GM19455 (cell line): ENCODE measurements at regions not wholly inside any gene's neighbourhood (a gene's known extent, or its start where the extent isn't known, plus 50 kb on each side); places are given as distances from the start of the nearest gene placed in this dataset.
"Not testable (repeated sequence)": the region's sequence is repeated elsewhere in the genome, so short reads cannot be mapped to it uniquely, and the experiment has no call there.

ENCODE experiments used
- ATAC-seq: cut with Tn5 transposase; IDR thresholded peaks from one replicate; pipeline ENCODE4 v1.9.1; 2021; ENCODE audit not compliant: unreplicated experiment

DNA sequence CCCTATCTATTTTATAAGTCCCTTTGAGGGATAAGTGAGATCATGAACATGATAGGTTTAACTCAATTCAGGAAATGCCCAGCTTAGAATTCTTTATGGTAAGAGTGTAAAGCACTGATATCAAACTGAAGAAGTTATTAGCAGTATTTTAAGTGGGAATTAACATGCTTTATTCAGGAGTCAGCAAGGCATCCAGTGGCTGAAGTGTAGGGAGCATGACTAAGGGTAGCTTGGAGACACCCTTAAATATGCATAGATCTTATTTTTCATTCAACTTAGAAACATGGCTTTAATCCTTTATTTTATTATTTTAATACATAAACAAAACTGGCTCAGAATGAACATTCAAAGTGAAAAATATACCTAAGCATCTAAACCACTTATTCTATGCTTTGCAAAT, 158.3 kb upstream of the LPP start:
- no peak for ATAC-seq

DNA sequence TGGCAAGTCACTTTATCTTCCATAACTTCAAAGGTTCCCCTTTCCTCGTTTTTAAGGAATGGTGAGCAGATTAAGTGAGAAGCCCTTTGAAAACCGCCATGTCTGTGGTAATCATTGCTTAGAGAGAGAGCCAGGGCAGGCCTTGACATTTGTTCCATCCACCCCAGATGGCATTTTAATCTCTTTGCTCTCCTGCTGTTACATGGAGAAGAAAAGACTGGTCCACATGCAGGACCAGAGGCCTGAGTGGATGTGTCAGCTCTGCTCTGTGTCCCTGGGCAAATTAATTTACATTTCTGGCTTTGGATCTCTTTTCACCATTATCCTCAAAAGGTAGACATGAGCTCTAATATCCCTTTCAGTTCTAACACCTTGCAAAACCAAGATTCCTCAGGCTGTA, 157.3 kb upstream of the LPP start:
- ATAC-seq: no peak

DNA sequence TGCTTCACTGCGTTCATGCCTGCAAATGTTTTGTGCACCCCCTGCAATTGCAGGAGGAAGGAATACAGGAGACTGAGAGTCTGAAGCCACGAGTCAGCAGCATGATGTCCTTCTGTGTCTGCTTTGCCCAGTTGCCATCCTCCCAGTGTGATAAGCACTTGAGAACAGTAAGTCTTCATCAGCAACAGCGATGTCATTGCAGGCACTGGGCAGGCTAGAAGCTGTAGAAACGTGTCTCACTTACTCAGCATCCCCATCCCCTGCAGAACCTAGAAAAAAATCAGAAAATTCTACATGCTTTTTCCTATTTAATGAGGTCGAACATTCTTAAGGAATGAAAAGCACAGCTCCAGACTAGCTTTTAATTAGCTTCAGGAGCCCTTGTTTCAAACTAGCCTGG, 156.5 kb upstream of the LPP start:
- ATAC-seq: no peak

DNA sequence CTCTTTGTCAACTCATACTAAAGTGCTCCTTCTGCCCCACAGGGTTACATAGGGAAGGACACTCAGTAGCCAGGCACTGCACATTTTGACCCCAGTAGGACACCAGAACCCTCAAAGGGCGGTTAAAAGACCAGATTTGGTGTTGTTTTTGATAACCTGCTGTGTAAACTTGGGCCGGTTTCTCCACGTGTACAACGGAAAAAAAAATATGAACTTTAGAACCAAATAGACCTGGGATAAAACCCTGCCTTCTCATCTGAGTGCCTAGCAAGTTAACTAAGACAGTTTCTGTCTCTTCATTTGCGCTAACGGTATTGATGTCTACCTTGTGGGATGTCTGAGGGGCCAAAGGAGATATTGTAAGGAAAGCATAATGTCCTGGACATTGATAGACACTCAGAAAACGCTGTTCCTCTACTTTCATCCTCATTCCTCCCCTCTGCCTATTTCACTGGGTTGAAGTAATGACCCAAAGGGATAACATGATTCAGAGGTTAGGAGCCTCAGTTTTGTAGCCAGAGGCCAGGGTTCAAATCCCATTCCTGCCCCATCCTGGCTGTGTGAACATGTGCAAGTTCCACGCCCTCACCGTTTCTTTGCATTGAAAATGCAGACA, 155.9 kb upstream of the LPP start:
- no peak for ATAC-seq

DNA sequence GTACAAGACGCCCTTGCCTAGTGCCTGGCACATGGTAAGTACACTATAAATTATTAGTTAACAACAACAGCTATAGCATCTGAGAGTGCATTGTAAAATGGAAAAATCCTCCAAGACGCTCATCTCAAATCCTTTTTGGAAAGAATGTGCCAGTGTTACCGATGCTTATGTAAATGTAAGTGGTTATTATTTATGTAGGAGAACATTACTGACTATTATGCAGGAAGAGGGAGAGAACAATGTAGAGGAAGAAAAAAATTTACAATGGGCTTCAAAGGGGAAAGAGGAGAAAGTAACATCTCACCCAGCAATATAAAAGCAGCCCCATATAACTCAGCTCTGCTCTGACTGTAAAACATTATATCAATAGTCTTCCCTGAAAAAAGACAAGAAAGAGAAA, 155.3 kb upstream of the LPP start:
- ATAC-seq: no peak

DNA sequence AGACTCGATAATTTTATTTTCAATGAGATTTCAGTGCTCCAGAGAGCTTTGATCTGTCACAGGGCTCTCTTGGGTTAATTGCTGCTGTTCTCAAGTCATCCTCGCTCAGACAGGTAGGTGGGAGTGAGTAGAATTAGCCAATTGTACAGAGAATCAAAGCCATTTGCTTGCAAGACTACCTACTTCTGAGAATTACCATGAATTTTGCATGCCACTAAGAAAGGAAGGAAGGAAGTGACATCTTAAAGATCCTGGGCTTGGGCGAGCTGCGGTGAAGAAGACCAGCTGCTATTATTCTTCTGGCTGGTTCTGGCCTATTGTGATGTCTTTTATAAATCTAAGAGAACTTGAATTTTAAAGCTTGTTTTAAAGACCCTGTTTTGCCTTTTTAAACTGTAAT, 154.1 kb upstream of the LPP start:
- ATAC-seq: no peak

DNA sequence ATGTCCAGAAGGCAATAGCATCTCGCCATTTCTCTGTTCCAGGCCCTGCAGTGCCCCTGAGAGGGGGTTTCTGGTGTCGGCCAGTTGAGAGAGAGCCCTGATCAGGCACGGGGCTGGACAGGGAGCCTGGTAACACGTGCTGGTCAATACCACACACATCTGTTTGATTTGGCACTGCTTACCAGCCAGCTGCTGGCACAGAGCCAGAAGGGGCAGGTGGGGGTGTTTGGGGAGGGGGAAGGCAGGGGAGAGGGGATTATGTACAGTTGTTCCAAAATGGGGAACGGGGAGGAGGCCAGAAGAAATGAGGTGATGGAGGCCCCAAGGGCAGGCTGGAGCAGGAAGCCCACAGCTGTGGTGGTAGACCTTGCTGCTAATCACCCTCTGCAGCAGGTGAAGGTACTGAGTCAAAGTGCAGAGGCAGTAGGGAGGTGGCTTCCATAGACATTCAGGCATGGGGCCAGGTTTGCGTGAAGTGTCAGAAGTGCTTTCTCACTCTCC, 153.5 kb upstream of the LPP start:
- no peak for ATAC-seq

DNA sequence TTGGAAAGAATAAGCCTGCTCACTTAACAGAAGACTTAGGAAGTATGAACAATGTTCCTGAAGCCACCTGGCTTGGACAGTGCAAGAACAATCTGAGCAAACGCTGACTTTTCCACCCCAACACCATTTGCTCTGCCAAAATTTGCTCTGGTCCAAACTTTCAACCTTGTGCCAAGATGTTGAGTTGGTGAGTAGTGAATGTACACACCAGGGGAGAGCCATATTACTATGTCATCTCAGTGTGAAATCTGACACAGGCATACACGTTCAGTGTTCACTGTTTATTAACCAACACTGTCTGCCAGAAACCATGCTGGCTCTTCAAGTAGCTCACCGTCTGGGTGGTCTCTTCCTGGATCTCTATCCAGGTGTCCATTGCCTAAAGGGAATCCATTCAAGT, 152.9 kb upstream of the LPP start:
- no peak for ATAC-seq

DNA sequence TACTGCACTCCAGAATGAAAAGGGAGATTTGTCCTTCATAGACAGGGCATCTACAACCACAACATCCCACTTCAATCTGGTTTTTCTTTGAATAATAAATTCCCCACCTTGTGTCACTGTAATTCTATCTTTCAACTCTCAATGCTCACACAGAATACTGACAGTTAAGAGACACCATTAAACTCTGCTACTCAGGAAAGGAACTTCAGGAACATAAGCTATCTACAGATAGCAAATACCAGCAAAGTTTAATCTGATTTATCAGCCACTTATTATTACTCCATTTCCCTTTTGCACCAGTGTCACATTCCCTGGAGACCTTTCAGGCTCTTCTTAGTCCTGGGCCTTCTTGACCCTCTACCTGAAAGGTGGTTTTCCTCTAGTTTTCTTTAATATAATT, 152.0 kb upstream of the LPP start:
- no peak for ATAC-seq

DNA sequence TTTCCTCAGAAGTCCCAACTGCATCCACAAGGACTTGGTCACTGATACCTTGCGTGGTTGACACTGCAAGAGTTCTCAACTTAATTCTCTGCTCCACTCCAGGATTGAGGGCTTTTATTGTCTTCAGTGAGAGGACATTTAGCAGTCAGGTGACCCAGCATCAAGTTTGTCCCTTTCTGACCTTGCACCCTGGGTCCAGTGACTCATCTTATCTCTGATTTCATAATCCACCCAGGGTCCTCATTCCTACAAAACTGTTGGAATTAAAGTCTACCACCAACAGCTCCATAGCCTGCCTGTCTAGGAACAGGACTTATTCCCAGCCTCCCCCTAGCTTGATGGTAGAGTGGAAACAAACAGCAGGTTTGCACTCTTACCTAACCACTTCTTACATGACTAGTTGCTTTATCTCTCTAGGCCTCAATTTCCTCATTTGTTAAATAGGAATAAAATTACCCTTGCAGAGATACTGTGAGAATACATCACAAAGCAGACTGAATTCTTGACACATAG, 151.3 kb upstream of the LPP start:
- ATAC-seq: no peak

DNA sequence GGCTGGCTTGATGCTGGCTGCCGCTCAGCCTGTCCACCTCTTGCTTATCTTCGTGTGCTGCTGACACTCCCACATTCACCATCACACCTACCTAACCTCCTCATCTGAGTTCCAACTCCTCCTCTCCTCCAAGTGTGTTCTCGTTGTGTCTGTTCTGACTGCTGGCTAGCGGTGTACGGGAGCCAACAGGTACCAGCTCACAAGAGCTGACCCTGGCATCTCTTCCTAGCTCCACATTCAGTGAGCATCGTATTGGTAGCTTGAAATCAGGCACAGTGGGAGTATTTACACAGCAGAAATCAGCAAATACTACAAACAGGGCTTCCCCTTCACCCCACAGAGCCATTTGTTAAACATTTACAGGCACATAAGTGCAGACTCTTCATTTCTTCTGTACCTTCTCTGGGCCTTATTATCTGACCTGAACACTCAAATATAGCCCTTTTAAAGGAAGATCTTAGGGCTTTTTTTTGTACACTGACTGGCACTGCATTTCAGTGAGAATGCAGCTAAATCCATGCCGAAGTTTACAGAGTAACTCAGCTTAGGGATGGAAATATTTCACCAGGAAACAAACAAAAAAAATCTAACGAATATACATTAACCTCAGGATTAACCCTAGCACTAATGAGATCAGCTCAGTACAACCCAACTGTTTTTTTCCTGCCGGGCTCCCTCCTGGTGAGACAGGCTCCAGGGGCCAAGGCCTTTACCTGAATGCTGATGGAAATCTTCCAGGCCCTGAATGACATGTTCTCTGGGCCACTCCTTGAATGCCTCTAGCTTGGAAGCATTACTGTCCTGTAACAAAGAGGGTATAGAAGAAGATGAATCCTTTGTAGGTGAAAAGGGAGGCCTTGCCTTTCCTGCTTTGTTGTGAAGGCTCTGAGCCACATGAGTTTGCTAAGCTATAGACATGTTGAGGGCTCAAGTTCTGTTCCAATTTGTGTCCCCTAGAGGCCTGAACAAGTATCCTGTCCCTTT, 150.5 kb upstream of the LPP start:
- no peak for ATAC-seq

DNA sequence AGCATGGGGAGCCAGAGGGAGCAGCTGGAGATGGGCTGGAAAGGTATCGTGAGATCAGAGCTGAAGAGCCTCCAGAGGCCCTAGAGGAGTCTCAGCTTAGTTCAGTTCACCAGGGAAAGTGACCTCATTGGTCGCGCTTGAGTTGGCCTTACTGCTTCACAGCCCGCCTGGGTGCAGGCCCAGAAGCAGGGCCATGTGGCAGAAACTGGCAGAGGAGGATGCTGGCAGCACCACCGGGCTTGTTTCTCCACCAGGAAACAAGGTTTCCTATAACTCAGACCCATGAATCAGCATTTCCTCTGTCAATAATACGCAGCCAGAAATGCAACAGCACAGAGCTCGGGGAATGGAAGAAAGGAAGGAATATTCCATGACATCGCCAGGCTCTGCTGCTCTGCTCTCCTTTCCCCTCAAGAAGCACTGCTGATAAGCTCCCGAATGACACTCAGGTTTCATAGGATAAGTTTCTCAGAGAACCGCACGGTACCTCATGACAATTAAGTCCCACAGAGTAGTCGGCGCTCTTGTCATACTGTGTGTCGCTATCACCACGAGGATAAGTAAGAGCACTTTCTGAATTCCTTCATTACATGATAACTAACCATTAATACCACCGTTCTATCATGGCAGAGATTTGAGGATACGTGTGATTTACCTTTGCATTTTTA, 147.1 kb upstream of the LPP start:
- ATAC-seq: no peak

DNA sequence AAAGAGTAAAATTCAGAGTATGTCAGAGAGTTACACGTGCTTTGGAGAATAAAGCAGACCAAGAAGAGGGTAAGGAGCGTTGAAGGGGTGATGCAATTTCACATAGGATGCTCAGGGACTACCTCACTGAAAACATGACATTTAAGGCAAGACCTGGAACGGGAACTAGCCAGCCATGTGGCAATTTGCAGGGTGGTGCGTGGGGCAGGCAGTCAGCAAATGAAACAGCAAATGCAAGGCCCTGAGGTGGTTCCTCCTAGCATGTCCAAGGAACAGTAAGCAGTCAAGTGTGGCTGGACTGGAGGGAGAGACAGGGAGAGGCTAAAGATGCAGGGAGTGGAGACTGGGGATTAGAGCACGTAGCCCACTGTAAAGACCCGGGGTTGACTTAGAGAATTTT, 146.1 kb upstream of the LPP start:
- no peak for ATAC-seq

DNA sequence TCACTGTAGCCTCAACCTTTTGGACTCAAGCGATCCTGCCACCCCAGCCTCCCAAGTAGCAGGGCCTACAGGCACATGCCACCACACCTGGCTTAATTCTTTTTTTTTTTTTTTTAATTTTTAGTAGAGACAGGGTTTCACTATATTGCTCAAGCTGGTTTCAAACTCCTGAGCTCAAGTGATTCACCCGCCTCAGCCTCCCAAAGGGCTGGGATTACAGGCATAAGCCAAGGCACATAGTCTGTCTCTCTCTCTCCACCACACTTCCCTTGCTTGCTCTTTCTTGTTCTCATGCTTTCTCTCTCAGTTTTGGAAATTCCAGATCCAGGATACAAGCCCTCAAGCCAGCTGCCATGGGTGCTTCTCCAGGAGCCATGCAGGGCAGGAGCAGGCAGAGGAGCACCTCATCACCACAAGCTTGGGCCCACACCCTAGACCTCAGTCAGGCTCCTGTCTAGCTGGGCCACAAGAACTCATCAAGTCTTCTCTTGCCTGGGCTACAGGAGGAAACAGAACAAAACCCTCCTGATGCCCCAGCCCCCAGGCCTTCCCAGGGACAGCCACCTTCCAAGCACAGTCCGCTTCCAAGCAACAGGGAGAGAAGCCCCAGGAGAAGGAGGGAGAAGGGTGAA, 145.3 kb upstream of the LPP start:
- no peak for ATAC-seq

DNA sequence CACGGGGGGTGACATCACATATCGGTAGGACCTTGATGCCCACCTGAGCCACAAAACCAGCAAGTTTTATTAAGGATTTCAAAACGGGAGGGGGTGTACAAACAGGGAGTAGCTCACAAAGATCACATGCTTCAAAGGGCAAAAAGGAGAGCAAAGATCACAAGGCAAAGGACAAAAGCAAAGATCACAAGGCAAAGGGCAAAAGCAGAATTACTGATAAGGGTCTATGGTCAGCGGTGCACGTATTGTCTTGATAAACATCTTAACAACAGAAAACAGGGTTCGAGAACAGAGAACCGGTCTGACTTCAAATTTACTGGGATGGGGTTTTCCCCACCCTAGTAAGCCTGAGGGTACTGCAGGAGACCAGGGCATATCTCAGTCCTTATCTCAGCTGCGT, 143.5 kb upstream of the LPP start:
- no peak for ATAC-seq

DNA sequence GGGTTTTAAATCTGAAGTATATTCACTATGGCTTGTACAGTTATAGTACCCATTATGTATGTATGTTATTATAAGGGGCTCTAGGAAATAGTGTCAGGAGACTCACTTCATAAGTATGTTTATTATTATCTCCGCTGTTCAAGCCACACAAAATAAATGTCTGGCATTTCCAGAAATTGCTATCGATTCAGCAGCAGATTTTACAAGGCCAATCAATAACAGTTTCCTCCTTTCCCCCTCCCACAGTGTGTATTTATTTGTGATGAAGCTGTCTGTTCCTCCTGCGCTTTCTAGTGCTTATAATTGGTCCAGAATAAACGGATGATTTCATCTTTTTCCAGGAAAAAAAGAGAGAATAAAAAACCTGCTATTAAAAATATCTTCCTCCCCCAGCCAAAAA, 134.2 kb upstream of the LPP start:
- no peak for ATAC-seq

DNA sequence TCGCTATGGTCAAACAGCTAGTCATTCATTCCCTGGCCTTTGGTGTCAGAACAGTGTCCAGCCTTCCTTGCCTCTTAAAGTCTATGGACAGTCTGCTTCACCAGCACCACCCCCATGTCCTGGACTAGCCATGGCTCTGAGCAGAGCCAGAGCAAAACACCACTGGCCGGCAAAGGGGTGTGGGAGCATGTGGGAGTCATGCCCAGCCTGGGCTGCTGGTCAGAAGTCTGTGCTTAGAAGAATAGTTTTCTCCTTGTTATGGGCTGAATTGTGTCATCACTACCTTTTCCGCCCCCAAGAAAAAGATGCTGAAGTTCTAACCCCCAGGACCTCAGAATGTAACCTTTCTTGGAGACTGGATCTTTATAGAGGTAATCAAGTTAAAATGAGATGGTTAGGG, 132.9 kb upstream of the LPP start:
- ATAC-seq: no peak

DNA sequence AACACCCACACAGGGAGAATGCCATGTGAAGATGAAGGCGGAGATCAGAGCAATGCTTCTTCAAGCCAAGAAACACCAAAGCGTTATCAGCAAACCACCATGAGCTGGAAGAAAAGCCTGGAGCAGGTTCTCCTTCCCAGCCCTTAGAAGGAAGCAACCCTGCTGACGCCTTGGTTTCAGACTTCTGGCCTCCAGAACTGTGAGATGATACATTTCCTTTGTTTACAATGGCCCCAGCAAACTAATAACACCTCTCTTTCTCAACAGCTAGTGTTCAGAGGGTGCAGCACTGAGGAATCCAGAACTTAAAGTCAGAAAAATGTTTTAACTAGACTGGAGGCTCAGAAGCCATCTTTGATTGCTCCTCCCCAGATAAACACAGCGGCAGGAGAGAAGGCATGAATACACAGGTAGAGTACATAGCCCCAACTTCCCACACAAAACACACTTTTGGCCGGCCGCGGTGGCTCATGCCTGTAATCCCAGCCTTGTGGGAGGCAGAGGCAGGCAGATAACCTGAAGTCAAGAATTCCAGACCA, 132.4 kb upstream of the LPP start:
- ATAC-seq: no peak

DNA sequence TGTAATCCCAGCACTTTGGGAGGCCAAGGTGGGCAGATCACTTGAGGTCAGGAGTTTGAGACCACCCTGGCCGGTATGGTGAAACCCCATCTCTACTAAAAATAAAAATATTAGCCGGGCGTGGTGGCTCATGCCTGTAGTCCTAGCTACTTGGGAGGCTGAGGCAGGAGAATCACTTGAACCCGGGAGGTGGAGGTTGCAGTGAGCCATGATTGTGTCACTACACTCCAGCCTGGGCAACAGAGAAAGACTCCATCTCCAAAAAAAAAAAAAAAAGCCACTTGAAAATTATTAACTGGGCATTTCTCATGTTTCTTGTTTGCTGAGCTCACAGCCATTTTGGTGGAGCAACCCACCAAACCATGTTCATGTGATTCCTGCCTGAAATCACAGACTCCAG, 131.1 kb upstream of the LPP start:
- not testable (repeated sequence) for ATAC-seq

DNA sequence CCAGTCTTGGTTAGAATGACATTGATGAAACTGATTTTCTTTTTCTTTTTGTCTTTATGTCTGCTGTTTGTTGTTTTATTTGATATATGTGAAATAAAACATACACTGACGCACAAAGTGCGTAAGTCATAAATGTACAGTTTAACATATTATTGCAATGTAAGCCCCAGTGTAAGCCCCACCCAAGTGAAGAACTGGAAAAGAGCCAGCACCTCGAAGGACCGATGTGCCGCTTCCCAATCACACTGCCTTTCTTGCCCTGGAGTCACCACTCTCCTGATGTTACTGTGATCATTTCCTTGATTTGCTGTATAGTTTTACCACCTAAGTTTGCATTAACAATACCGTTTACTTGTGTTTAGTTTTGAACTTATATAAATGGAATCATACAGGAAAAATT, 128.4 kb upstream of the LPP start:
- ATAC-seq: no peak
